ENCODE measurements at regions not wholly inside any gene's neighbourhood (a gene's known extent, or its start where the extent isn't known, plus 50 kb on each side); places are given as distances from the start of the nearest gene placed in this dataset.

- TF ChIP-seq CTCF (IDR thresholded peaks at IDR 0.05; ENCODE audit: low read depth, low read length, poor library complexity, severe bottlenecking) (no peak), EZH2phosphoT487 (IDR thresholded peaks at IDR 0.05; ENCODE audit: borderline replicate concordance, low read length) (no peak)
Measured at GRCh38 chr2:14749884-14750283, 117.4 kb downstream of the LRATD1 start.

Data from DOHH2 (cell line).